ENCODE measurements at regions not wholly inside any gene's neighbourhood (a gene's known extent, or its start where the extent isn't known, plus 50 kb on each side); places are given as distances from the start of the nearest gene placed in this dataset.
A peak's percentile ranks its signal among the peaks of the same experiment; 100 is the strongest.
"Not testable (repeated sequence)": the region's sequence is repeated elsewhere in the genome, so short reads cannot be mapped to it uniquely, and the experiment has no call there.

DNA sequence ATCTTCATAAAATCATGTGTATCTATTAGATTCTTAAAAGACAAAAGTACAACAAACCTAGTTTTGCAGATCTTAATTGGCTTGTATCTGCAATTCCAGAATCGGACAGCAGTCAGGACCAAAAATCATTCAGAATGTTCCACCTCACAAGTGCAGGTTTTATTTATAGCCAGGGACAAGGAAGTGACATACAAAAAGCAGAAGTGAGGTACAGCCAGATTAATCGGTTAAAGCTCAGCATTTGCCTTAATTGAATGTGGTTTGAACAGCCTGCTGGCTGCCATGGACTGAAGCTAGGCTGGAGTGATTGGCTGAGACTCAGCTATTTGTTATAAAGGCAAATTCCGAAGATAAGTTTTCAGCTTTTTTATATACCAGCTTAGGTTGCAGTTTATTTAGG is 932.6 kb downstream of the C4orf33 start:
- DNase-seq: peak; percentile 87

DNA sequence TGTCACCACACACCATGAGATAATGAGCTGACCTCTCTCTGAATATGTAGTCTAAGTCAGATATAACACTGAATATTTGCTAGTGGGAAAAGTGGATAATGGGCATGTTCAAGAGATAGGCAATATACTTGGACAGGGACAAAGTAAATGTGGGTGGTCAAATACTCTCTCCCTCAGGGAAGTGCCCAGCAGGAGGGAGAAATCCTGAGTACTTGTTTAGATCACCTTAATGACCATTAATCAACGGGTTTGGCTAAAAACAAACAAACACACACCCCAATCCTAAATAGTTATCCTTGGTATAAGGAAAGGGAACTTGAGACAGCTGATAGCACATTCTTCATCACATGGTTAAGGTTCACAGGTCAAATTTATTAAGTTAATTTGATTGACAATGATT is 933.5 kb downstream of the C4orf33 start:
- DNase-seq: peak; percentile 24

DNA sequence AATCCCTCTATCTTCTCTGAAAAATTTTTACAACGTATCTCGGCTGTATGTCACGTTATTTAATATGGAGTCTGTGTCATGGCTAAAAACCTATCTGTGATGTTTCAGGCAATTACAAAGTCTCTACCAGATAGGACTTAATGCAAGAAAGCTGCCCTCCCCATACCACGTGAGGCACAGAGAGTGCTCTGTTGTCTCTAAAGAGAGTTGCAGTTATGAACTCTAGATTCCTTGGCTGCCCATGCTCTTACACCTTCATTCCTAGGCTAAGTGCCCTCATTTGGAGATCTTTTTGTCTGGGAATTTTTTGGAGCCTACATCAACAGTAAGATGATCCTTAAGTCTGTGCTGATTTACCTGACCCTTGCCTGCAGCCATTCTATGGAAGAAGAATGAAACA is 935.9 kb downstream of the C4orf33 start:
- DNase-seq: no peak

DNA sequence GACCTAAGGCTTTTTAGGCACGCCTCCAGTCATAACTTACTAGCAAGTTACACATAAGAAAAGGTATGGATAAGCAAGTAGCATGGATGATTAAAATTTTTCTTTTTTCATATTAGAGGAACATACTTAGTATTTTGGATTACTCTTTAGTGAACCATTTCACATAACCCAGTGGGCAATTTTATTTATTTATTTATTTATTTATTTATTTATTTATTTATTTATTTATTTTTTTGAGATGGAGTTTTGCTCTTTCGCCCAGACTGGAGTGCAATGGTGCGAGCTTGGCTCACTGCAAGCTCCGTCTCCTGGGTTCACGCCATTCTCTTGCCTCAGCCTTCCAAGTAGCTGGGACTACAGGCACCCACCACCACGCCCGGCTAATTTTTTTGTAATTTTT is 937.7 kb downstream of the C4orf33 start:
- not testable (repeated sequence) for DNase-seq

DNA sequence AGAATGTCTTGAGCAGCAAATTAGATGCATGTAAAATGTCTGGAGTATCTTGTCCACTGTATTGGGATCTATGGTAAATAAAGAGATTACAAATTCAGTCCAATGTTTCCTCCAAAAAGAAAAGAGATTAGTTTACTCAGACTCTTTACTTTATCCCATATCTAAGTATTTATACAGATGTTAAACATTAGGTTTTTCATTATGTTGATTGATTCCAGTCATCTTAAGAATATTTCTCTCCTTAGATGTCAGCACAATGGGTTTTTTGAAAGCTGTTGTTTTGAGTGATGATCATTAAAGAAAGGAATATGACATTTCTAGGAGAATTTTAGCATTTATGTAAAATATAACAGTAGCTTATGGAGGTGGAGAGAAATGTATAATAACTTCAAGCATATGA is 938.9 kb downstream of the C4orf33 start:
- no peak for DNase-seq

DNA sequence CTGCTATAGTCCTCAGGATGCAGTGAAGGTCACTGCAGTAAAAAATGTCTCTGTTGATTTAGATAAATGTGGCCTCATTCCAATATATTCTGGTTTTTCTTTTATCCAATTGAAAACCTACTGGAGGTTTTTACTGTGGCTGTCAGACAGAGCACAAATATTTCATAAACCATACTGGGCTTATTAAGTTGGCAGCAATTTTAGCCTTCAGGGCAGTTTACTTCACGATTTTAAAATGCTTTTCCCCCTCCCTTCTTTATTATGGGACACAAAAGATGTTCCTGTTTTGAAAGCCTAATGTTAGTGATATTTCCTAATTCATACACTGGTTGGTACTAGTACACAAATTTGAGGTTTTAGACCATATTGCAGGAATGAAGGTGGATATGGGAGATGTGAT is 939.4 kb downstream of the C4orf33 start:
- DNase-seq: no peak

DNA sequence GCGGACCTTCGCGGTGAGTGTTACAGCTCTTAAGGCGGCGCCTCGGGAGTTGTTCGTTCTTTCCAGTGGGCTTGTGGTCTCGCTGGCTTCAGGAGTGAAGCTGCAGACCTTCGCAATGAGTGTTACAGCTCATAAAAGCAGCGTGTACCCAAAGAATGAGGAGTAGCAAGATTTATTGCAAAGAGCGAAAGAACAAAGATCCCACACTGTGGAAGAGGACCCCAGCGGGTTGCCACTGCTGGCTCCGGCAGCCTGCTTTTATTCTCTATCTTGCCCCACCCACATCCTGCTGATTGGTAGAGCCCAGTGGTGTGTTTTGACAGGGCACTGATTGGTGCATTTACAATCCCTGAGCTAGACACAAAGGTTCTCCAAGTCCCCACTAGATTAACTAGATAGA is 941.9 kb downstream of the C4orf33 start:
- DNase-seq: not testable (repeated sequence)

DNA sequence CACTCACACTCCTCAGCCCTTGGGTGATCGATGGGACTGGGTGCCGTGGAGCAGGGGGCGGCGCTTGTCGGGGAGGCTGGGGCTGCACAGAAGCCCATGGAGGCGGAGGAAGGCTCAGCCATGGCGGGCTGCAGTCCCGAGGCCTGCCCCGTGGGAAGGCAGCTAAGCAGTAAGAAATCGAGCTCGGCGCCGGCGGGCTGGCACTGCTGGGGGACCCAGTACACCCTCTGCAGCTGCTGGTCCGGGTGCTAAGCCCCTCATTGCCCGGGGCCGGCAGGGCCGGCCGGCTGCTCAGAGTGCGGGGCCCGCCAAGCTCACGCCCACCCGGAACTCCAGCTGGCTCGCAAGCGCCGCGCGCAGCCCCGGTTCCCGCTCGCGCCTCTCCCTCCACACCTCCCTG is 942.6 kb downstream of the C4orf33 start:
- not testable (repeated sequence) for DNase-seq

DNA sequence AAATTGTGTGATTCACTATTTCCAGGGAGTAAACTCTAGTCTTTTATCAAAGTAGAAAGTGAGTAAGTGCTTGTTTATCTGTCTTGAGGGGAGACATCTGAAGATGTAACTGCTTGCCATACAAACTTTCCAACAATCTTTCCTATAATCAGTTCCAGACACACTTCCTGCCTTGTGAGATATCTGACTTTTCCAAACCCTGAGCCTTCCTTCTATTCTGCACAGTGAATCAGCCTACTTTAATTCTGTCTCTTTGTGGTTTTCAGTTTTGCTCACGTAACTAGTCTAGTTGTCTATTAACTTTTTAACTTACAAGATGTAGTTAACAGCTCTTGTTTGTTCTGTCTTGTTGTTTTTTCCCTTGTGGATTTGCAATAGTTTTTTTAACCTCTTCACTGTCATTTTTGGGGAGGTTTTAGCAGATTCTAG is 947.8 kb downstream of the C4orf33 start:
- DNase-seq: peak; percentile 59

DNA sequence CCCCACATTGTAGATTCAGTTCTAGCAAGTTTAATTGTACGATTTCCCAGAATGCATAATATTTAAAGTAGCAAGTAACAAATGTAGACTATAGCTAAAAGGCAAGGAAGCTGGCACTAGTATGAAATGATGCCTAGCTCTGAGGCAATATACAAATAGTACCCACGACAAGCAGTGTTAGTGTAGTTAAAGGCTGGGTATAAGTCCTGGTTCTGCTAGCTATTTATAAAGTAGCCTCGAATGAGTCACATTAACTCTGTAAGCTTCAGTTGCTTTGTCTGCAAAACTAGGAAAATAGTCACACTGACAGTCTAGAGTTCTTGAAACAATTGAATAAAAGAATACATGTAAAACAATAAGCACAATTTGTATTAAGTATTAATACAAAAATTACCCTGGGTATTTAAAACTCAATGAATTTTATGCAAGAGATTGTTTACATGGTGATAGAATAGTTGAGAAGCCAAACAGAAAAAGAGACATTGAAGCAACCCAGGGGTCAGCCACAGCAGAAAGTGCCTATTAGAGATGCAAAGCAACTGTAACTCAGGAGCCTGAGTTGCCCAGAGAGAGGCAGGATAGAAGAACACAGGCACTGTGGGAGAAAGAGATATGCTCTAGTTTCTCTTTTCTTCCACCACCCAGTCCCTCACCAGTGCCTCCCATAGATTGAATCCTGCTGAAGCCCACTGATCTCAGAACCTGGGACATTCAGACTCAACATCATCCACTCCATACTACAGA is 949.0 kb downstream of the C4orf33 start:
- DNase-seq: peak; percentile 29

DNA sequence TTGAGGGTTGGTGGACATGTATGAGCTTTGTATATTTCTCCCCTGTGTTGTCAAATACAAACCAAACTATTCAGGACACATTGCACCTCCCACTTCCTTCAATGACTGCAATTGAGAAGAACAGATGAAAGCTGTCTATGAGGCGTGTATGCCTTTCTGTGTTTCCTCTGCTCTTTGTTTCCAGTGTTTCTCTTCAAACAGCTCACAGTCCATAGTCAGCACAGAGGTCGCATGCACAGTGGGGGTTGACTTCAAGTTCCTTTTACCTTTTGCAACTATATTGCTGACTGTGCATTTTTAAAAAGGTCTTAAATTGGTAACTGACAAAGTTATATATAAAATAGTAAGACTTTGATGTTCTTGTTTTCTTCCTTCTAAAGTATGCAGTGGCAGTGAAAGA is 957.8 kb downstream of the C4orf33 start:
- DNase-seq: no peak

DNA sequence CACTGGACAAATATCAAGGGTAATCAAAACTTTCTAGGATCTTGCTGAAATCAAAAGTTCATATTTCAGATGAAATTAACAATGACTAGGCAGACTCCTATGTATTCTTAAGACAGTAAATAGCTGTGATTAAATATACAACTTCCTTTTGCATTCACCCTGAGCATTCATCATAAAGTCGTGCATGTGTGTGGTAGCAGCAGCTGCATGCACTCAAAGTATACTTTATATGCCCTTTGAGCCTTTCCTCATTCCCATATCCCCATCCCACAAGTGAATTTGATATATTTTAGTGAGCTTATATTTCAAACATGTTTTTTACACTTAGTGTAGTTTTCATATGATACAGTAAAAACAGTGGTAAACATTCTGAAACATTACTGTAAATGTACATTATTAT is 959.0 kb downstream of the C4orf33 start:
- DNase-seq: peak; percentile 44

DNA sequence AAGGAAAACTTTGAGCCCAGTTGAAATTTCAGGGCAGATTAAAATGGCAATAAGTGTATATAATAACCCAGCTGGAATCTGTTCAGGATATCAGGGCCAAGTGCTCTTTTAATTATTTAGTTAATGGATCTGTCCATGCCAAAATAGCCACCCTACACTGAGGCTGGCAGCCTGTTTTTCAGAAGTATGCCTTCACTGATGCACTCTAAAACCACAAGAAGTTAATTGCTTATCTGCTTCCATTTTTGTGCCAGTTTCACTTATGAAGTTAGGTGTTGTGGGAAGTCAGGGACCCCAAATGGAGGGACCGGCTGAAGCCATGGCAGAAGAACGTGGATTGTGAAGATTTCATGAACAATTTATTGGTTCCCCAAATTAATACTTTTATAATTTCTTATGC is 960.3 kb downstream of the C4orf33 start:
- no peak for DNase-seq

DNA sequence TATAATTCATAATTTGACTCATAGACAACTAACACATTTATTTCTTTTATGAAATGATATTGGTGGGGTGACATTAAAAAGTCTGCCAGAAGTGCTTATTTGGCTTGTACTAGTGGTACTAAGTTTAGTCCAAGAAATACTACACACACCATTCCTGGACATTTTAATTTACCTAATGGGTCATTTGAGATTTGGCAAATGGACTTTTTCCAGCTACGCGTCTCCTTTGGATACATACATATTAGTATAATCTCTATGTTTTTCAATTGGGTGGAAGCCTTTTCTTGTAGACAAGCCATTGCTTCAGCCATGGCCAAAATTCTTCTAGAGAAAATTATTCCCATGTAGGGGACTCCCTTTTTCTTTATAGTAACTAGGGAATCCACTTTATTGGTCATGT is 968.5 kb downstream of the C4orf33 start:
- no peak for DNase-seq

DNA sequence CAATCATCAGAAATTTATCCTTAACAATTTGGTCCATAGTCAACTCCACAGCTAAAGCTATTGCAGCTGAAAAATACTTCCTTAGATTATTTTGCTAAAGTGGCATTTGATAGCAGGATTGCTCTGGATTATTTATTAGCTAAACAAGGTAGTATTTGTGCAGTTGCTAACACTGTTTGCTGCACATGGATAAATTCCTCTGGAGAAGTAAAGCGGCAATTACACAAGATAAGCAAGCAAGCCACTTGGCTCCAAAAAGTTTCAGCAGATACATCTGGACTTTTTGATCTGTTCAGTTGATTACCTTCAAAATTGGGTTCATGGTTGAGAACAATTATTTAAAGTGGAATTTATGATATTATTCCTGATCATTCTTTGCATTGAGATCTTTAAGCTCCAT is 971.5 kb downstream of the C4orf33 start:
- DNase-seq: no peak

DNA sequence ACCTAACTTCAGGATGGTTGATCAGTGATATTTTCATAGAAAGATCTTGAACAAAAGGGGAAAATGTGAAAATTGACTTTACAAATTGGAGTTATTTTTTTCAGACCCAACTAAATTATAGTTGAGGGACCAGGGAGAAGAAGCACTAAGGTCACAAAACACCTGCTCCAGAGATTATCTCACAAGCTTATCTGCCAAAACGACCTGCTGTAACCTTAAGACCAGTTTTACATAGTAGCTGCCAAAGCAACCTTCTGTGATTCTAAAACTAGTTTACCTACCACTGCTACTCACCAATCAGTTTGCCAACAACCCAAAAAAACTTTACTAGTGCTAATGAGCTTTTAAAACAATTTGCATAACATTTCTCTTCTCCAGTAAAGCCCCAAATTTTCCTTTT is 972.1 kb downstream of the C4orf33 start:
- no peak for DNase-seq

DNA sequence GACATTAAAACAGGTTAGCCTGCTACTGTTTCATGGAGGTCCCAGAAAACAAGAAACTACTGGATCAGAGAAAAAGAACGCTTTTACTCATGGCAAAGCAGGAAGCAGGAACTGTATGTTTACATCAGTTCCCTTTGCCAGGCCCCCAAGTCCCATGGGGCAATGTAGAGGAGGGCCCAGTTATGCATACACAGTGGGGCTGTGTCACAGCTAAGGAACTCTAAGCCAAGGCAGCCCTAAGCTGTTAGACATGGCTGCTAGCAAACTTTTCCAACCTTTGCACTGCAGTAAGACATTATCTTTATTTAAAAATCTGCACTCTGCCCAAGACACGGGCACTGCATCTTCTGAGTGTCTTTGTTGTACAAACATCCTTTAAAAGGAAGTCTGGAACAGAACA is 975.8 kb downstream of the C4orf33 start:
- DNase-seq: no peak

DNA sequence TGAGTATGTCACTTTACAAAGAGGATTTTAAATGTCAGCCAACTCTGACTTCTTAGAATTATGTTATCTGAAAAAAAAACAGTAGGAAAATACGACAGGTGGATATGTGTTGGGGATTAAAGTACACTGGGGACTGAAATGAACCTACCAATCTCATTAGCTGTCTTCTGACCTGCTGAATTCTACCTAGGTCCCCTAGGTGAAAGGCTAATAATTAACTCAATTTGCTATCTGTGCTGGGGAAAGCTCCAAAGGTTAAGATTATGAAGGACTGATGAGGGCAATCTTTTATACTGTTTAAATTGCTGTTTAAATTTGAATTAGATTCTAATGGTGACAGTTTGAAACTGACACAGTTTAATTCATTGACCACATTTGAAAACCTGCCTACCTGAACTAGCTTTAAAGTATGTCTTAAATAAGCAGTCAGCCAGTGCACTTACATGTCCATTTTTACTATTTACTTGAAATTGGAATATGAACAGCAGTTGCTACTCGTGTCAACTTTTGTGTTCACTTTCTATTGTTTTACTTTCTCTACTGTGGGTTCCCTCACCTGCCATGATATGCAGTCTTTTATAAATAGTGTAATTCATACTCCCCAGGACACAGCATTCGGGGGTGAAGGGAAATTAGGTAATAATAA is 977.3 kb downstream of the C4orf33 start:
- no peak for DNase-seq

DNA sequence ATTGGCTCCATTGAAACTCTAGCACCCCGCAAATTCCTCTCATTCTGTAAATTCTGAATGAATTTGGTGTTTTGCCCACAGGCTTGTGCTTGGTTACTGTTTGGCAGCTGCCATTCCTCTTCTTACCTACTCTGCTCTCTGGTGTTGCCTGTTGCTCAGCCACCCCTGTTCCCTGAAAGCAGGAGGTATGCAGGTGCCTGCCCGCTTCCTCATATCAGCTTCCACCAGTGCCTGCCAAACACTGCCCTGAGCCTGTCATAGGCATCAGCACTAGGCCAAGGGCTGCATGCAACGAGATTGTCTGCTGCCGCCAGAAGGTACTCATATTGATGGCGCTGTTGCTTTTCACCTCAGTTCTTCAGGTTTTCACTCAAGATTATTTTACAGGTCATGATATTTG is 978.1 kb downstream of the C4orf33 start:
- DNase-seq: no peak

DNA sequence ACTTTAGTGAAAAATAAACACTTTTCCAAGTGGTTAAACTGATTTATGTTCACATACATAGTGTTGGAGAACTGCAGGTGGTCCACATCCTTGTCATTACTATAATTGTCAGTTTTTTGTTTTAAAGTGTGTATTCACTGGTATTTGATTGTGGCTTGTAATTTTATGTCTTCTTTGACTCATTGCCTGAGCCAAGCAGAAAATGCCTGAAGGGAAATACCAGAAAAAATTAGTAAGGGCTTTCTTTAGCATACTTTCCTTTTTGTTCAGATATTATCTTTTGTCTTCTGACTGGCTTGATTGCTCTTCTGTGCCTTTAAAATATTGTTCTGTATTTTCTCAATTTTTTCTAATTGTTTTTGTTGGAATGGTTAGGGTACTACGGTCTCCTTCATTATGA is 981.3 kb downstream of the C4orf33 start:
- peak; percentile 20 for DNase-seq

DNA sequence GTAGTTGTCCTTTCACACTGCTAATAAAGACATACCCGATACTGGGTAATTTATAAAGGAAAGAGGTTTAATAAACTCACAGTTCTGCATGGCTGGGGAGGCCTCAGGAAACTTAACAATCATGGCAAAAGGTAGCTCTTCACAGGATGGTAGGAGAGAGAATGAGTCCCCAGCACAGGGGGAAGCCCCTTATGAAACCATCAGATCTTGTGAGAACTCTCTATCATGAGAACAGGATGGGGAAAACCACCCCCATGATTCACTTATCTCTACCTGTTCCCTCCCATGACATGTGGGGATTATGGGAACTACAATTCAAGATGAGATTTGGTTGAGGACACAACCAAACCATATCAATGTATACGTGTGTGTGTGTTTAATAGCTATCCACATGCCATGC is 983.1 kb downstream of the C4orf33 start:
- DNase-seq: not testable (repeated sequence)

DNA sequence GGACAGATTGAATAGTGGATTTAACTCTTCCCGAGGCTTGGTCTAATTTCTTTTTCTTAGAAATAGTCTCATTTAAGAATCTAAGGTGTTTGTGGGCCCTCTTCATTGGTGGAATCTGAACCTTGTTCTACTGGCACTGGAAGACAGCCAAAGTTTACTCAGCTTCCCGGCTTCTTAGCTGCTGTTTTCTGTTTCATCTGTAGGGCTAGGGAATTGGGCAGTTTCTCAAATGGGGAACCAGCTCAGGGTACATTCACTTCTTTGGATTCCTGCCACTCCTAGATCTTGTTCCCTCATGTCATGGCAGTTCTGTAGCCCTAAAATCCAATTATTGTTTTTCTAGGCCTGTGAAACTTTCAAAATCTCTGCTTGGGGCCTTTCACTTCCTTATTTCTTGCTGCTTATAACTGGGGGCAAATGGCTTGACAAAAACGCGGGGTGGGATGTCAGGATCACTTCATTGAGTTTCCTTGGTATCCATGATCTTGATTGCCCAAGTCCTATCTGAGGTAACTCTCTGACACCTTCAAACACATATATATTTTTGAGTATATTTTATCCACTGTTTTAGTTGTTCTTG is 985.0 kb downstream of the C4orf33 start:
- no peak for DNase-seq

DNA sequence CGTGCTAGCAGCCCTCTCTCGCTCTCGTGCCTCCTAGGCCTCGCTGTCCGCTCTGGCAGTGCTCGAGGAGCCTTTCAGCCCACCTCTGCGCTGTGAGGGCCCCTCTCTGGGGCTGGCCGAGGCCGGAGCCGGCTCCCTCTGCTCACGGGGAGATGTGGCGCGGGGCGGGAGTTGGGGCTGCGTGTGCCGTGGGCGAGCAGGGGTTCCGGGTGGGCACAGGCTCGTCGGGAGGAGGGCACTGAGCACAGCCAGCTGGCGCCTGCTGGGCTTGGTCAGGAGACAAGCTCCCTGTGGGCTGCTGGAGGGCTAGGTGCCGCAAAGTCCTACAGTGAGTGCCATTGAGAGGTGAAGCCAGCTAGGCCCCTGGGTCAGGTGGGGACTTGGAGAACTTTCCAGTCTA is 994.5 kb downstream of the C4orf33 start:
- DNase-seq: no peak

Data from OCI-M1 (cell line).